BLaER1 treated with 17β-estradiol and CSF1 and Interleukin-3, amounts not matched to agents 10 nM and 100 nM (cell line): ENCODE measurements at regions not wholly inside any gene's neighbourhood (a gene's known extent, or its start where the extent isn't known, plus 50 kb on each side); places are given as distances from the start of the nearest gene placed in this dataset.

Experiments
- H3K27ac ChIP-seq, 11 experiments: shearing (Covaris generic); formaldehyde crosslinking; 2 replicates each; pipeline ENCODE4 v1.8.1; 2022
- H3K27me3 ChIP-seq, 11 experiments: shearing (Covaris generic); formaldehyde crosslinking; 2 replicates each; pipeline ENCODE4 v1.8.1; 2022
- H3K36me3 ChIP-seq, 11 experiments: shearing (Covaris generic); formaldehyde crosslinking; 2 replicates each; pipeline ENCODE4 v1.8.1; 2022
- H3K4me1 ChIP-seq, 10 experiments: shearing (Covaris generic); formaldehyde crosslinking; 2 replicates each; pipeline ENCODE4 v1.8.1; 2022
- H3K4me2 ChIP-seq, 11 experiments: shearing (Covaris generic); formaldehyde crosslinking; 2 replicates each; pipeline ENCODE4 v1.8.1; 2022
- H3K4me3 ChIP-seq, 10 experiments: shearing (Covaris generic); formaldehyde crosslinking; 2 replicates each; pipeline ENCODE4 v1.8.1; 2022
- H3K9ac ChIP-seq, 11 experiments: shearing (Covaris generic); formaldehyde crosslinking; 2 replicates each; pipeline ENCODE4 v1.8.1; 2022
- H3K9me3 ChIP-seq, 11 experiments: shearing (Covaris generic); formaldehyde crosslinking; replicated peaks in 1 of 11; 2 replicates each; pipeline ENCODE4 v1.8.1; 2022
- H4K20me1 ChIP-seq, 11 experiments: shearing (Covaris generic); formaldehyde crosslinking; 2 replicates each; pipeline ENCODE4 v1.8.1; 2022
- Cebpa-rat ChIP-seq, 11 experiments: shearing (Covaris generic); IDR thresholded peaks; 2 replicates each; pipeline ENCODE4 v1.8.1; 2022

DNA sequence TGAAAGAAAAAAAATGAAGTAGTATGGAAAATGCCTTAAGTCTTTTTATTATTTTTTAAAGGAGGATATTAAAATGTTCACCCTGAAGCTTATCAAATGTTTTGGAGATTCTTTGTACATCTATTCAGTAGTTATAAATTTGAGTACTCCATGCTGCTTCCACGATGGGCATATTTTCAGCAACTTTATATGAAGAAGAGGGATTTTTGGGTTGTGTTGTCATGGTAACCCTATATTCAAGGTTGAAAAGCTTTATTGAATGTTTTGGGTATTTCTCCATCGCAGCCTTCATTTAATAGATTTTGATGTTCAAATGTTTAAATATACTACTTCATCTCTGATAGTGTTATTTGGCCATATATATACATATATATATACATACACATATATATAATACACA is 557.5 kb downstream of the CAAP1 start:
- H3K4me3 ChIP-seq = no peak overlapping the region
- no peaks in the 10 kb centered on the region for H3K27me3 ChIP-seq
- TF ChIP-seq Cebpa-rat (IDR thresholded peaks at IDR 0.05) = no peak
- H3K27ac ChIP-seq = no peak overlapping the region
- H4K20me1 ChIP-seq = no peaks in the 10 kb centered on the region
- H3K9me3 ChIP-seq = no peaks in the 10 kb centered on the region
- no peak overlapping the region for H3K4me2 ChIP-seq
- no peak overlapping the region for H3K9ac ChIP-seq
- H3K4me1 ChIP-seq = no peaks in the 10 kb centered on the region
- no peaks in the 10 kb centered on the region for H3K36me3 ChIP-seq

GRCh38 chr9:26334706-26335105 is 557.9 kb downstream of the CAAP1 start:
- no peak for TF ChIP-seq Cebpa-rat (IDR thresholded peaks at IDR 0.05)
- H3K27me3 ChIP-seq = no peaks in the 10 kb centered on the region

DNA sequence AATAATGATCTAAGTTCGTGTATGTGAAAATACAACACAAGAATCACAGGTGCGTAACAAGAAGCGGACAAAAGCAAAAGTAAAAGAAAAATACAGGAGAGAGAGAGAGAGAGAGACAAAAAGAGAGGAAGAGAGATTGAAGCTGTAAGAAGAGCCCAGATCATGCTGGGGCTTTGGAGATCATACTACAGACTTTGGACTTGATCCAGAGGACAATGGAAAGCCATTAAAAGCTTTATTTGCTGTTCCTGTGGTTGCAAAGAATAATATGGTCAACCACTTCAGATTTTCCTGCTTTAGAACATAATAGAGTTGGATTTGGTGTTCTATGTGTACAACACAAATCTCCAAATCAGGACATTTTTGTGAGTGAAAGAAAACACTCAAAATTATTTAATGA is 561.4 kb downstream of the CAAP1 start:
- no peak for TF ChIP-seq Cebpa-rat (IDR thresholded peaks at IDR 0.05)
- no peaks in the 10 kb centered on the region for H3K27me3 ChIP-seq
- H3K36me3 ChIP-seq = no peaks in the 10 kb centered on the region
- no peaks in the 10 kb centered on the region for H4K20me1 ChIP-seq
- peaks cover 0 to 3% (median 0%) of the 10 kb centered on the region in 10 experiments; a peak in 2 of 20 replicates for H3K4me1 ChIP-seq
- no peak overlapping the region for H3K4me2 ChIP-seq
- no peak overlapping the region for H3K27ac ChIP-seq
- no peaks in the 10 kb centered on the region for H3K9me3 ChIP-seq
- H3K9ac ChIP-seq = no peak overlapping the region
- H3K4me3 ChIP-seq = no peak overlapping the region

More at GRCh38 chr9:26334706-26335105, 557.9 kb downstream of the CAAP1 start:
- Histone ChIP-seq H3K4me1 (no peaks in the 10 kb centered on the region), H3K9me3 (no peaks in the 10 kb centered on the region), H4K20me1 (no peaks in the 10 kb centered on the region), H3K27ac (no peak overlapping the region), H3K4me2 (no peak overlapping the region), H3K9ac (no peak overlapping the region), H3K36me3 (no peaks in the 10 kb centered on the region), H3K4me3 (no peak overlapping the region)

GRCh38 chr9:26329974-26330373 is 562.6 kb downstream of the CAAP1 start:
- Histone ChIP-seq H4K20me1 (no peaks in the 10 kb centered on the region), H3K9ac (no peak overlapping the region), H3K9me3 (no peaks in the 10 kb centered on the region), H3K4me2 (no peak overlapping the region), H3K27me3 (no peaks in the 10 kb centered on the region), H3K27ac (no peak overlapping the region), H3K4me3 (no peak overlapping the region), H3K36me3 (no peaks in the 10 kb centered on the region), H3K4me1 (peaks cover 0 to 3% (median 0%) of the 10 kb centered on the region in 10 experiments; a peak in 2 of 20 replicates)
- TF ChIP-seq Cebpa-rat (IDR thresholded peaks at IDR 0.05) = no peak

DNA sequence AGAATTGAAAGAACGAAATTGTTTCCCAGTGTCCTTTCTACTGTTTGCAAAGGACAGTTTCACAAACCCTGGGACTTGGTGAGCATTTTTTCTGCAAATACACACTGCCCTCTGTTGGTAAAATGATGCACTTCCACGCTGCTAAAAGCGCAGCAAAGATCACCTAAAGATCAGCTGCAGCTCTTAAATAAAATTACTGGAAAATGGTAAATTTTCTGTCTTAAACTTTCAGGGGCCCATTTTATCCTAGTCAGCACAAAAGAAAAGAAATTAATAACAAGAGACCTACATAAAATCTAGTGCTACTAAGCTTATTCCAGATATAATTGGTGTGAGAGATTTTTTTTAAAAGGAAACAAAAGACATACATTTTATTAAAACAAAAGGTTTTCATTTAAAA is 566.0 kb downstream of the CAAP1 start:
- no peak overlapping the region for H3K27ac ChIP-seq
- peaks cover 0 to 3% (median 0%) of the 10 kb centered on the region in 10 experiments; a peak in 2 of 20 replicates for H3K4me1 ChIP-seq
- no peaks in the 10 kb centered on the region for H4K20me1 ChIP-seq
- H3K4me3 ChIP-seq = no peak overlapping the region
- H3K27me3 ChIP-seq = no peaks in the 10 kb centered on the region
- peak overlapping the region in 1 of 11 experiments; percentile 21; a peak in 1 of 22 replicates for H3K4me2 ChIP-seq
- no peak overlapping the region for H3K9ac ChIP-seq
- no peak for TF ChIP-seq Cebpa-rat (IDR thresholded peaks at IDR 0.05)
- H3K9me3 ChIP-seq = no peaks in the 10 kb centered on the region
- no peaks in the 10 kb centered on the region for H3K36me3 ChIP-seq

DNA sequence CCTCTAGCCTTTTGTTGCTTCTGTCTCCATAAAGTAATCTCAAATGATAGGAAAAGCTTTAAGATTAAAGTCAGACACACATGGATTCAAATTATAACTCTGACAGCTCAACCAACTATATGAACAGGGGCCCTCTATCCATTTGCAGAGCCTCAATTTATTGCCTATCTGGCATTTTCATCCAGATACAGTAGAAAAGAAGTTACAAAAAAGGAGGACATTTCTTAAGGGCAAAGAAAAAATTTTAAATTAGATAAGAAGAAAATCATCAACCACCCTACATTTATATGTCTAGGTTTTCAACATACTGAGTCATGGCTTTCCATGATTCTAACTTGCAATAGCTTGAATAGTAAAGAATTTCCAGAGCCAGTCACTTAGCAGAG is 567.2 kb downstream of the CAAP1 start:
- Histone ChIP-seq H4K20me1 (no peaks in the 10 kb centered on the region), H3K4me2 (no peak overlapping the region), H3K9me3 (no peaks in the 10 kb centered on the region), H3K9ac (no peak overlapping the region), H3K27ac (no peak overlapping the region), H3K4me1 (peaks cover 0 to 3% (median 0%) of the 10 kb centered on the region in 10 experiments; a peak in 2 of 20 replicates), H3K4me3 (no peak overlapping the region), H3K36me3 (no peaks in the 10 kb centered on the region), H3K27me3 (no peaks in the 10 kb centered on the region)
- TF ChIP-seq Cebpa-rat (IDR thresholded peaks at IDR 0.05) = no peak

GRCh38 chr9:26324786-26325443 is 567.7 kb downstream of the CAAP1 start:
- Histone ChIP-seq H3K36me3 (no peaks in the 10 kb centered on the region), H3K9me3 (no peaks in the 10 kb centered on the region), H3K9ac (no peak overlapping the region), H4K20me1 (no peaks in the 10 kb centered on the region), H3K4me3 (no peak overlapping the region), H3K27me3 (no peaks in the 10 kb centered on the region), H3K4me2 (no peak overlapping the region), H3K27ac (no peak overlapping the region), H3K4me1 (peaks cover 0 to 3% (median 0%) of the 10 kb centered on the region in 10 experiments; a peak in 2 of 20 replicates)
- TF ChIP-seq Cebpa-rat (IDR thresholded peaks at IDR 0.05) = no peak

DNA sequence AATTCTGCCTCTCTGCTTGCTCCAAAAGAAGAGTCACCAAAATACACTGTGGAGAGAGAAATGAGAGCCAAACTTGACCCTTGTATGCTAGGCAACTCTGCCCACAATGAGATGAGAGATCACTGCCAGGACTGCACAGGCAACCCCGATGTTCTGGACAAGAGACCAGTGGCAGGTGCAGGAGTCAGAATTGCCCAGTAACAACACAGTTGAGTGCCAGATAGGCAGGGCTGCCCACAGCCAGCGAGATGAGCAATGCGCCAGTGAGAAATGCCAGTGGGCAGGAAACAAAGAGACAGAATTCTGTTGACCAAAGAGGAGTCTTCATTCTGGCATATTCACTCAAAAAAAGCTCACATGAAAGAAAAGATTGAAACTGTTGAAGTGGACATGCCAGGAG is 570.7 kb downstream of the CAAP1 start:
- no peaks in the 10 kb centered on the region for H3K9me3 ChIP-seq
- H3K27me3 ChIP-seq = no peaks in the 10 kb centered on the region
- H3K9ac ChIP-seq = no peak overlapping the region
- TF ChIP-seq Cebpa-rat (IDR thresholded peaks at IDR 0.05) = no peak
- H3K4me1 ChIP-seq = peaks cover 0 to 2% (median 0%) of the 10 kb centered on the region in 10 experiments; a peak in 2 of 20 replicates
- no peak overlapping the region for H3K27ac ChIP-seq
- no peaks in the 10 kb centered on the region for H4K20me1 ChIP-seq
- no peaks in the 10 kb centered on the region for H3K36me3 ChIP-seq
- H3K4me3 ChIP-seq = no peak overlapping the region
- no peak overlapping the region for H3K4me2 ChIP-seq

- Histone ChIP-seq H3K9me3 (no peaks in the 10 kb centered on the region), H3K27me3 (no peaks in the 10 kb centered on the region), H3K27ac (no peak overlapping the region), H3K36me3 (no peaks in the 10 kb centered on the region), H3K4me2 (no peak overlapping the region), H3K9ac (no peak overlapping the region), H4K20me1 (no peaks in the 10 kb centered on the region), H3K4me1 (no peaks in the 10 kb centered on the region), H3K4me3 (no peak overlapping the region)
- TF ChIP-seq Cebpa-rat (IDR thresholded peaks at IDR 0.05) = no peak
Observed at GRCh38 chr9:26319859-26320258, 572.7 kb downstream of the CAAP1 start.

- Histone ChIP-seq H3K27ac (no peak overlapping the region), H4K20me1 (no peaks in the 10 kb centered on the region), H3K9me3 (no peaks in the 10 kb centered on the region), H3K4me3 (no peak overlapping the region), H3K9ac (no peak overlapping the region), H3K36me3 (no peaks in the 10 kb centered on the region), H3K27me3 (no peaks in the 10 kb centered on the region), H3K4me2 (no peak overlapping the region), H3K4me1 (no peaks in the 10 kb centered on the region)
- TF ChIP-seq Cebpa-rat (IDR thresholded peaks at IDR 0.05) = no peak
Observed at GRCh38 chr9:26313108-26313507, 579.5 kb downstream of the CAAP1 start.
